PC-9 (cell line): ENCODE measurements at regions not wholly inside any gene's neighbourhood (a gene's known extent, or its start where the extent isn't known, plus 50 kb on each side); places are given as distances from the start of the nearest gene placed in this dataset.

Experiments
- BruUV-seq: library from RNA; stranded (reverse); fragments of 400-500 nt; replicated peaks from 2 replicates; lab custom pipeline; 2021; lab: Mats Ljungman, UMichigan
- CTCF ChIA-PET: fragments of 300-600 bp; sonication (Branson Sonifier 250); formaldehyde crosslinking; loops from one replicate; lab custom pipeline; 2022; ENCODE audit warnings: antibody characterized with exemption; lab: Charles Lee
- POLR2A ChIA-PET: fragments of 300-600 bp; sonication (Branson Sonifier 250); formaldehyde crosslinking; loops from one replicate; lab custom pipeline; 2022; ENCODE audit warnings: antibody characterized with exemption; ENCODE audit not compliant: unreplicated experiment; lab: Charles Lee
- DNase-seq, 2 experiments: peaks; one replicate each; pipeline versions ENCODE4 v3.0.0 to v3.0.0-alpha.2; 2015 to 2022; ENCODE audit warnings: mixed read lengths in 1 of 2
- H2AFZ ChIP-seq: fragments of 200-600 bp; sonication (generic); 2 replicates; pipeline ENCODE4 v1.8.1; 2017; ENCODE audit warnings: antibody characterized with exemption
- H3F3A ChIP-seq: fragments of 200-600 bp; sonication (generic); 2 replicates; pipeline ENCODE4 v1.8.1; 2017; ENCODE audit warnings: antibody characterized with exemption, mild to moderate bottlenecking, low read depth; ENCODE audit not compliant: insufficient read depth
- H3K27ac ChIP-seq: fragments of 200-600 bp; sonication (generic); 2 replicates; pipeline ENCODE4 v1.6.1; 2016; ENCODE audit warnings: mixed run types
- H3K27me3 ChIP-seq: fragments of 200-600 bp; sonication (generic); 2 replicates; pipeline ENCODE4 v1.6.1; 2016; ENCODE audit warnings: low read depth, mixed run types; ENCODE audit not compliant: insufficient read depth
- H3K36me3 ChIP-seq: fragments of 200-600 bp; sonication (generic); 2 replicates; pipeline ENCODE4 v1.6.1; 2016; ENCODE audit warnings: low read depth, mixed run types
- H3K4me1 ChIP-seq: fragments of 200-600 bp; sonication (generic); replicated peaks from 2 replicates; pipeline ENCODE4 v1.6.1; 2016; ENCODE audit warnings: mixed run types; ENCODE audit not compliant: insufficient read depth
- H3K4me2 ChIP-seq: fragments of 200-600 bp; sonication (generic); 2 replicates; pipeline ENCODE4 v1.6.1; 2017; ENCODE audit warnings: mixed run types
- H3K4me3 ChIP-seq: fragments of 200-600 bp; sonication (generic); 2 replicates; pipeline ENCODE4 v1.6.1; 2016; ENCODE audit warnings: mixed run types
- H3K79me2 ChIP-seq: fragments of 200-600 bp; sonication (generic); 2 replicates; pipeline ENCODE4 v1.6.1; 2017; ENCODE audit warnings: low read depth, mixed run types
- H3K9me2 ChIP-seq: fragments of 200-600 bp; sonication (generic); 2 replicates; pipeline ENCODE4 v1.8.1; 2017; ENCODE audit warnings: mild to moderate bottlenecking; ENCODE audit not compliant: insufficient read depth
- H3K9me3 ChIP-seq: fragments of 200-600 bp; sonication (generic); 2 replicates; pipeline ENCODE4 v1.8.1; 2016; ENCODE audit warnings: low read depth; ENCODE audit not compliant: insufficient read depth
- H4K20me1 ChIP-seq: fragments of 200-600 bp; sonication (generic); 2 replicates; pipeline ENCODE4 v1.8.1; 2017; ENCODE audit not compliant: insufficient read depth
- EZH2 ChIP-seq: fragments of 200-600 bp; sonication (generic); IDR thresholded peaks from 2 replicates; pipeline ENCODE4 v1.8.0; 2017; ENCODE audit warnings: antibody characterized with exemption, low read depth
- intact Hi-C: fragments of 100-400 bp; cut with micrococcal nuclease; formaldehyde crosslinking; loops from one replicate; pipeline ENCODE4 v1.10.0; 2022; ENCODE audit not compliant: unreplicated experiment
- TF ChIP-seq, protein P1 (sequence below): fragments of 200-600 bp; sonication (generic); conservative IDR thresholded peaks from 2 replicates; pipeline ENCODE4 v1.6.1; 2017; ENCODE audit warnings: mixed run types, antibody characterized with exemption, mild to moderate bottlenecking, moderate library complexity

DNA sequence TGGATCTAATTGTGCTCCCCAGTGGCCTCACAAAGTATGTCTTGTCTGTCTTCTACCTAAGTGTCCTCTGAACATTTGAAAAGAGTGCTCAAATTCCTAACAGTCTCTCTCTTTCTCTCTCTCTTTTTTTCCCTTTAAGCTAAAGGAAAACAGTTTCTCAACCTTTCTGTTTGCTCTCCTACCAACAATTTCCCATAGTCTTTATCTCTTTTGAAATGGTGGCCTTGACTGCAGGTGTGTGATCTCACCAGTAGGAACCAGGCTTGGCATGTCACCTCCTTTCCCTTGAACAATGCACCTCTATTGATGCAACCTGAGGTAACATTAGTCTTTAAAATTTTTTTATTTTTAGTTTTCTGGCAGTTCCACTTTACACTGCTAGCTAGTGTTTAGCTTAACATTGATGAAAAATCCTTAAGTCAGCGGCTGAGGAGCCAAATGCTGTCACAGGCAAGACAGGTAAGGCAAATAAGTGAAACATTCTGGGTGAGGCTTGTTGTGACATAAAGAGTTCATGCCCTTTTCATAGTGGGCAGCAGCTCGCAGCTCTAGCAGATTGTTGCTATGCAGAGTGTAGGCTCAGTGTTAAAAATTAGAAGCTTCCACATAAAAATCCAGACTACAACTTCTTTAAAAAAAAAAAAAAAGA lies 273.4 kb downstream of the HAPSTR1 start:
- H3K27me3 ChIP-seq, result peaks cover 12% of the 10 kb centered on the region
- CTCF ChIA-PET, result no interaction called here
- no peaks in the 10 kb centered on the region for H3F3A ChIP-seq
- H3K9me3 ChIP-seq, result no peaks in the 10 kb centered on the region
- H3K9me2 ChIP-seq, result no peaks in the 10 kb centered on the region
- DNase-seq, result no peak
- no peaks in the 10 kb centered on the region for H4K20me1 ChIP-seq
- H3K79me2 ChIP-seq, result no peaks in the 10 kb centered on the region
- BruUV-seq, result no TSS peak
- H3K4me2 ChIP-seq, result no peak overlapping the region
- no peaks in the 10 kb centered on the region for H3K4me1 ChIP-seq
- H3K4me3 ChIP-seq, result no peak overlapping the region
- intact Hi-C loops, result no loop called here
- H3K27ac ChIP-seq, result no peak overlapping the region
- H2AFZ ChIP-seq, result no peak overlapping the region
- TF ChIP-seq, protein P1, sequence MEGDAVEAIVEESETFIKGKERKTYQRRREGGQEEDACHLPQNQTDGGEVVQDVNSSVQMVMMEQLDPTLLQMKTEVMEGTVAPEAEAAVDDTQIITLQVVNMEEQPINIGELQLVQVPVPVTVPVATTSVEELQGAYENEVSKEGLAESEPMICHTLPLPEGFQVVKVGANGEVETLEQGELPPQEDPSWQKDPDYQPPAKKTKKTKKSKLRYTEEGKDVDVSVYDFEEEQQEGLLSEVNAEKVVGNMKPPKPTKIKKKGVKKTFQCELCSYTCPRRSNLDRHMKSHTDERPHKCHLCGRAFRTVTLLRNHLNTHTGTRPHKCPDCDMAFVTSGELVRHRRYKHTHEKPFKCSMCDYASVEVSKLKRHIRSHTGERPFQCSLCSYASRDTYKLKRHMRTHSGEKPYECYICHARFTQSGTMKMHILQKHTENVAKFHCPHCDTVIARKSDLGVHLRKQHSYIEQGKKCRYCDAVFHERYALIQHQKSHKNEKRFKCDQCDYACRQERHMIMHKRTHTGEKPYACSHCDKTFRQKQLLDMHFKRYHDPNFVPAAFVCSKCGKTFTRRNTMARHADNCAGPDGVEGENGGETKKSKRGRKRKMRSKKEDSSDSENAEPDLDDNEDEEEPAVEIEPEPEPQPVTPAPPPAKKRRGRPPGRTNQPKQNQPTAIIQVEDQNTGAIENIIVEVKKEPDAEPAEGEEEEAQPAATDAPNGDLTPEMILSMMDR, result no peak
- no peak for TF ChIP-seq EZH2
- no peaks in the 10 kb centered on the region for H3K36me3 ChIP-seq
- POLR2A ChIA-PET, result no interaction called here

GRCh38 chr16:9365370-9365728 lies 273.9 kb downstream of the HAPSTR1 start:
- Histone ChIP-seq H3K4me3 (no peak overlapping the region), H3K9me3 (no peaks in the 10 kb centered on the region), H3F3A (no peaks in the 10 kb centered on the region), H4K20me1 (no peaks in the 10 kb centered on the region), H3K36me3 (no peaks in the 10 kb centered on the region), H3K4me2 (no peak overlapping the region), H2AFZ (no peak overlapping the region), H3K27ac (no peak overlapping the region), H3K27me3 (peaks cover 17% of the 10 kb centered on the region), H3K79me2 (no peaks in the 10 kb centered on the region), H3K9me2 (no peaks in the 10 kb centered on the region), H3K4me1 (no peaks in the 10 kb centered on the region)
- TF ChIP-seq EZH2, result no peak
- TF ChIP-seq, protein P1, result no peak
- ChIA-PET CTCF (no interaction called here), POLR2A (no interaction called here)
- no peak for DNase-seq
- intact Hi-C loops, result no loop called here
- BruUV-seq, result no TSS peak

DNA sequence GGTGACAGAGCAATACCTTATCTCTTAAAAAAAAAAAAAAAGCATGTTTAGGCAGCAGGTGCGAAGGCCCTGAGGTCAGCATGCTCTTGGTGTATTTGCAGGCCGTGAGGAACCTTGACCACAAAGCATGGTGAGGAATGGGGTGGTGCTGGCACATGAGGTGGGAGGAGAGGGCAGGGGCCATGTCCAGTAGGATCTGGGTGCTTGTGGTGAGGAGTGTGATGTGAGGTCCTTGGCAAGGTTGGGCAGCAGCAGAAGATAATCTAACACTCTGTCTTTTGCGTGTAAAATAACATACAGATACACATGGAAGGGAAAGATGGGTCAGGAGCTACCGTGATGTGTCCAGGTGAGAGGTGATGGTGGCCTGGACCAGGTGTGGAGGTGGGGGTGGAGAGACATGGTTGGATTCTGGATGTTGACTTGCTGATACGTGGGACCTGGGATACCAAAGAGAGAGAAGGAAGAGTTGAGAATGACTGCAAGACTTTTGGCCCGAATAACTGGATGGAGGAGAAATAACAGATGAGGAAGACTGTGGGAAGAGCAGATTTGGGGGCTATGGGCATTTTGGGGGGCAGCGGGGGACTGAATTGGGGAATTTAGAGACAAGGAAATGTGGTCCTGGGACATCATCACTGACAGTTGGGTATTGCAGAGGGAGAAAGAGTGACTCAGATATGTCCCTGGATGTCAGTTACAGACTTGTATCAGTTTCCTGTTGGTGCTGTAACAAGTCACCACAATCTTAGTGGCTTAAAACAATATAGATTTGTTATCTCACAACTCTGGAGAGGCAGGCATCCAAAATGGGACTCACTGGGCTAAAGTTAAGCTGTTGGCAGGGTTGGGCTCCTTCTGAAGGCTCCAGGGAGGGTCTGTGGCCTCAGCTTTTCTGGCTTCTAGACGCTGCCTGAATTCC lies 274.9 kb downstream of the HAPSTR1 start:
- BruUV-seq, result no TSS peak
- no peak overlapping the region for H2AFZ ChIP-seq
- H3F3A ChIP-seq, result no peaks in the 10 kb centered on the region
- DNase-seq, result no peak
- H3K4me1 ChIP-seq, result no peaks in the 10 kb centered on the region
- no peaks in the 10 kb centered on the region for H3K79me2 ChIP-seq
- no peaks in the 10 kb centered on the region for H4K20me1 ChIP-seq
- H3K27ac ChIP-seq, result no peak overlapping the region
- H3K36me3 ChIP-seq, result no peaks in the 10 kb centered on the region
- no peak overlapping the region for H3K4me3 ChIP-seq
- ChIA-PET CTCF (no interaction called here), POLR2A (no interaction called here)
- H3K27me3 ChIP-seq, result peaks cover 20% of the 10 kb centered on the region
- H3K9me2 ChIP-seq, result no peaks in the 10 kb centered on the region
- H3K4me2 ChIP-seq, result no peak overlapping the region
- intact Hi-C loops, result no loop called here
- TF ChIP-seq, protein P1, result no peak
- TF ChIP-seq EZH2, result no peak
- no peaks in the 10 kb centered on the region for H3K9me3 ChIP-seq
